ENCODE measurements at regions not wholly inside any gene's neighbourhood (a gene's known extent, or its start where the extent isn't known, plus 50 kb on each side); places are given as distances from the start of the nearest gene placed in this dataset.

DNA sequence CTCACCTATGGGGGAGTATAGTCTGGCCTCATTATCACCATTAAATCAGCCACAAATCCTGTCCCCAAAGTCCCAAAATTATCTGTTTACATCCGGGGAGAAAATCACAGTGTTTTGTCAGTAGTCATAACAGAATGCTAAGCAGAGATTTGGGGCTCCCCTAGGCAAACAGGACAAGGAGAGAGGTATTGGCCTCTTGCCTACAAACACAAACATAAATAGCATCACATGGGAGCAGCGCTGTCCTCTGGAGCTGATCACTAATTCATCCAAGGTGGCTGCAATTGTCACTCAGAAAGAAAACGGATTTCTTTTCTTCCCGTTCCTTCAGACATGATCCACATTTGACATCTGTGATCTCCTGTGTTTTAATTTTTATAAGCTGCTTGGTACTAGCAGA lies 1028.1 kb downstream of the NTRK3 start:
- in situ Hi-C loops (cut with HindIII; ENCODE audit: low sequenced_read_pairs), result no loop called here
- no peak for DNase-seq (ENCODE audit: low read depth, low spot score)
- TF ChIP-seq, protein P1, sequence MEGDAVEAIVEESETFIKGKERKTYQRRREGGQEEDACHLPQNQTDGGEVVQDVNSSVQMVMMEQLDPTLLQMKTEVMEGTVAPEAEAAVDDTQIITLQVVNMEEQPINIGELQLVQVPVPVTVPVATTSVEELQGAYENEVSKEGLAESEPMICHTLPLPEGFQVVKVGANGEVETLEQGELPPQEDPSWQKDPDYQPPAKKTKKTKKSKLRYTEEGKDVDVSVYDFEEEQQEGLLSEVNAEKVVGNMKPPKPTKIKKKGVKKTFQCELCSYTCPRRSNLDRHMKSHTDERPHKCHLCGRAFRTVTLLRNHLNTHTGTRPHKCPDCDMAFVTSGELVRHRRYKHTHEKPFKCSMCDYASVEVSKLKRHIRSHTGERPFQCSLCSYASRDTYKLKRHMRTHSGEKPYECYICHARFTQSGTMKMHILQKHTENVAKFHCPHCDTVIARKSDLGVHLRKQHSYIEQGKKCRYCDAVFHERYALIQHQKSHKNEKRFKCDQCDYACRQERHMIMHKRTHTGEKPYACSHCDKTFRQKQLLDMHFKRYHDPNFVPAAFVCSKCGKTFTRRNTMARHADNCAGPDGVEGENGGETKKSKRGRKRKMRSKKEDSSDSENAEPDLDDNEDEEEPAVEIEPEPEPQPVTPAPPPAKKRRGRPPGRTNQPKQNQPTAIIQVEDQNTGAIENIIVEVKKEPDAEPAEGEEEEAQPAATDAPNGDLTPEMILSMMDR (IDR thresholded peaks at IDR 0.05; ENCODE audit: low read depth, low read length), result no peak
- no peak overlapping the region for H3K4me3 ChIP-seq (ENCODE audit: low read depth, low read length)

DNA sequence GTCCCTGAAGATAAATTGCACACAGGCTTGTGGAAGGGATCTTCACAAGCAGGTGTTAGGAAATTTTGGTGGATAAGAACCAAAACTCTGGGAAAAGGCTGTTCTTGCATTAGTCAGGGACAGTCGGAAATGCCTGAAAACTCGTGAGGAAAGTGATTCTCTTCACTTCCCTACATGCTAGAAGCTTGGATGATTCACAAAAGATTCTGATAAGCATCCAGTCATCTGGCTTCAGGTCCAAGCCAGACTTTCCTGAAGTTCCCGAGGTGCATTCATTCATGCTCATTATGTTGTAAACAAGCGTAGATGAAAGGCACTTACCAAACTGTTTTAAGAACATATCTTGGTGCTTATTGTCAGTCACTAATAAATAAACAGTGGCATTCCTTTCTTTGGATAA lies 1028.7 kb downstream of the NTRK3 start:
- no peak overlapping the region for H3K4me3 ChIP-seq (ENCODE audit: low read depth, low read length)
- in situ Hi-C loops (cut with HindIII; ENCODE audit: low sequenced_read_pairs), result no loop called here
- DNase-seq (ENCODE audit: low read depth, low spot score), result peak; percentile 23

DNA sequence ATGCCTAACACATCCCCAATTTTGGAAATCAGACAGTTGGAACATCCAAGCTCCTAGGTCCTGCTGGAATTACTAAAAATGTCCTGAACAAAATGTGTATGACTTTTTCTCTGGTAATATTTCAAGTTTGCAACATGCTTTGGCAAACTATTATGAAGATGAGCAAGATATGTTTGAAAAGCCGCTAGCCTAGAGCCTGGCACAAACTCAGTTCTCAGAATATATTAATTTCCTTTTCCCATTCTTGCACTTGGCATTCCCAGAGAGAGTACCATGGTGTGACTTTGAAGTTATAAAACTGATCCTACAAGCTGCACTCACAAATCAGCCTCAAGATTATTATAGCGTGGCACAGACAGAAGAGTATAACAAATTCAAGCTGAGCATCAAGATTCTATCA lies 1031.1 kb downstream of the NTRK3 start:
- DNase-seq (ENCODE audit: low read depth, low spot score), result no peak
- TF ChIP-seq, protein P1 (IDR thresholded peaks at IDR 0.05; ENCODE audit: low read depth, low read length), result no peak
- no peak overlapping the region for H3K4me3 ChIP-seq (ENCODE audit: low read depth, low read length)
- in situ Hi-C loops (cut with HindIII; ENCODE audit: low sequenced_read_pairs), result no loop called here

More for the DNA sequence above, 1028.7 kb downstream of the NTRK3 start:
- TF ChIP-seq, protein P1 (IDR thresholded peaks at IDR 0.05; ENCODE audit: low read depth, low read length), result no peak

DNA sequence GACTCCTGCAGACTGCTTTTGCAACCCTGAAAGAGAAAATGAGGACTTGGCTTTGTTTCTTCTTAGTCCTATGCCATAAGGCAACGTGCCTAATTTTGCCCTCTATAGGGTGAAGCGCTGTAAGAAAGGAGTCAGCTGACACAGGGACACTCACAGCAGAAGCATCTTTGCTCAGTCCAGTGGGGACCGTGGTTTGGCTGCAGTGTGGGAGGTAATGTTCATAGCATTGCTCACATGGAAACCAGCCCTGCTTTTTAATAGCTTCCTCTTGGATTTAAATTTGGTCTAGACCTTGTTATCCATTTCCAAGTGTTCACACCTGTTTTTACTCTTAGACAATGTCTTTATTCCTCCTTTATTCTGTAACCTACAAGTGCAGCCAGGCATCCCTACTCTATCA lies 1032.1 kb downstream of the NTRK3 start:
- H3K4me3 ChIP-seq (ENCODE audit: low read depth, low read length), result no peak overlapping the region
- TF ChIP-seq, protein P1 (IDR thresholded peaks at IDR 0.05; ENCODE audit: low read depth, low read length), result no peak
- peak; percentile 55 for DNase-seq (ENCODE audit: low read depth, low spot score)
- in situ Hi-C loops (cut with HindIII; ENCODE audit: low sequenced_read_pairs), result no loop called here

DNA sequence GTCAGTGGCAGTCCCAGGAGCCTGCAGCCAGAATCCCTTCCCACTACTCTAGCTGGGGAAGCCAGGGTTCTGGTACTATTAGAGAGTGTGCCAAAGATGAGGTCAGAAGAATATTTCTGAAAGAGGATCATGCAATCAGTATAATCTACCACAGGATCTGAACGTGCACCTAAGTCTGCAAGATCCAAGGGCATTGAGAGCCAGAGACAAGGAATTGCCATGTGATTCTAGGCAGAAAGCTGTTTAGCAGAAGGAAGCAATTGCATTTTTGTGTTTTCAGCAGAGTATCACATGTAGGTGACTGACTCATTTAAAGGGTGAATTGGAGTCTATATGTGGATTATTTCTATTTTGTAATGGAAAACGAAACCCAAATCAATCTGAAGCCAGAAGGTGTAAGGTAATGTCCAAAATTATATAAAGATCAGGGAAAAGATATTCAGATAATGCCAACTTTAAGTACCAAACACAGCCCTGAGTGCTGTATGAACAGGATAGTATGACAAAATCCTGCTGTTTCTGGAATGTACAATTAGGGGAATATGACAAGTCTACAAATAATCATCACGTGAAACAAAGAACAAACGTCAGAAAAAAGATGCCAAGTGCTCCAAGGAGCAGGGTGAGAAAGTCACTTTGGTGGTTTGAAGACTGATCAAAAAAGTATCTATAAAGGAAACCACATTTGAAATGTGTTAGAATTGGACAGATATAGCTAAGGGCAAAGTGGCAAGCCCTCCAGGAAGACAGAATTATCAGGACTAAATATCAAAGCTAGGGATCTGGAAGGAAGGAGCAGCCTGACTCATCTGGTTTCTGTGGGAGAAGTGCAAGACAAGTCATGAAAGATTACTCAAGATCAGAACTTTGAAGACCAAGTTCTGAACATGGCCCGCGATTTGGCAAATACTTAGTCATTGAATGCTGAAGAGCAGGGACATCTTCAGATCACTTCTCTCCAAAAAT lies 1036.6 kb downstream of the NTRK3 start:
- H3K4me3 ChIP-seq (ENCODE audit: low read depth, low read length), result no peak overlapping the region
- TF ChIP-seq, protein P1 (IDR thresholded peaks at IDR 0.05; ENCODE audit: low read depth, low read length), result no peak
- peak; percentile 11 for DNase-seq (ENCODE audit: low read depth, low spot score)
- in situ Hi-C loops (cut with HindIII; ENCODE audit: low sequenced_read_pairs), result no loop called here

DNA sequence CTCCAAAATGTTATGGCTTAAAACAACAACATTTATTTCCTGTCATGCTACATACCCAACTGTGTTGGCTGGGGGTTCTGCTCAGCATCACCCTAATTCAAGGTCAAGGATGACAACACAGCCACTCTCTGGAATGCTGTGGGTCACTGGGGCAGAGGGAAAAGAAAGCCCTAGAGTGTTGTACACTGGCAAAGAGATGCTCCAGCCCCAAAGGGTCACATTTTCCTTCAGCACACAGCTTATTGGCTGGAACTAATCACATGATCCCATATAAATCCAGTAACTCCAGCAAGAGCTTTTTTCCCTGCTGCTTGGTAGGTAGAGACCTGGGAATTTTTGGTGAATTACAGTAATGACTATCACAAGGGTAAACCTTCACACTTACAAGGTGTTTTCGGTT lies 1041.4 kb downstream of the NTRK3 start:
- TF ChIP-seq, protein P1 (IDR thresholded peaks at IDR 0.05; ENCODE audit: low read depth, low read length), result no peak
- no peak for DNase-seq (ENCODE audit: low read depth, low spot score)
- no peak overlapping the region for H3K4me3 ChIP-seq (ENCODE audit: low read depth, low read length)
- in situ Hi-C loops (cut with HindIII; ENCODE audit: low sequenced_read_pairs), result no loop called here

All from astrocyte of the spinal cord (primary cell).